ENCODE measurements at regions not wholly inside any gene's neighbourhood (a gene's known extent, or its start where the extent isn't known, plus 50 kb on each side); places are given as distances from the start of the nearest gene placed in this dataset.

GRCh38 chr3:4138786-4139431 is 164.3 kb upstream of the SETMAR start:
- Histone ChIP-seq H3K4me1 (ENCODE audit: low read depth) (peaks cover 7% of the 10 kb centered on the region), H3K4me3 (no peak overlapping the region), H3K9me3 (no peaks in the 10 kb centered on the region), H3K36me3 (ENCODE audit: low read depth) (no peaks in the 10 kb centered on the region)
- intact Hi-C loops (cut with DNase I, micrococcal nuclease), result no loop called here
- no peak for DNase-seq
- no peak for ATAC-seq
- no peak for TF ChIP-seq CTCF (IDR thresholded peaks at IDR 0.05)

- intact Hi-C loops (cut with DNase I, micrococcal nuclease), result no loop called here
- peak; percentile 74 for ATAC-seq
- DNase-seq, result peak in 1 of 3 donors; percentile 19
- no peak overlapping the region for H3K4me3 ChIP-seq
- H3K4me1 ChIP-seq (ENCODE audit: low read depth), result peaks cover 7% of the 10 kb centered on the region
- TF ChIP-seq CTCF (IDR thresholded peaks at IDR 0.05), result no peak
- H3K36me3 ChIP-seq (ENCODE audit: low read depth), result no peaks in the 10 kb centered on the region
- H3K9me3 ChIP-seq, result no peaks in the 10 kb centered on the region
Observed at GRCh38 chr3:4139462-4140140, 163.6 kb upstream of the SETMAR start.

- H3K9me3 ChIP-seq, result no peaks in the 10 kb centered on the region
- H3K4me3 ChIP-seq, result no peak overlapping the region
- no peak for TF ChIP-seq CTCF (IDR thresholded peaks at IDR 0.05)
- ATAC-seq (no peak), DNase-seq (no peak)
- no peaks in the 10 kb centered on the region for H3K36me3 ChIP-seq (ENCODE audit: low read depth)
- intact Hi-C loops (cut with DNase I, micrococcal nuclease), result no loop called here
- H3K4me1 ChIP-seq (ENCODE audit: low read depth), result peaks cover 7% of the 10 kb centered on the region
Observed at GRCh38 chr3:4140921-4141320, 162.2 kb upstream of the SETMAR start.

GRCh38 chr3:4147556-4148118 is 155.5 kb upstream of the SETMAR start:
- Histone ChIP-seq H3K4me1 (ENCODE audit: low read depth) (no peaks in the 10 kb centered on the region), H3K9me3 (no peaks in the 10 kb centered on the region), H3K4me3 (no peak overlapping the region), H3K36me3 (ENCODE audit: low read depth) (no peaks in the 10 kb centered on the region)
- ATAC-seq (no peak), DNase-seq (no peak)
- intact Hi-C loops (cut with DNase I, micrococcal nuclease), result no loop called here
- no peak for TF ChIP-seq CTCF (IDR thresholded peaks at IDR 0.05)

- no peak for TF ChIP-seq CTCF (IDR thresholded peaks at IDR 0.05)
- Histone ChIP-seq H3K36me3 (ENCODE audit: low read depth) (no peaks in the 10 kb centered on the region), H3K4me1 (ENCODE audit: low read depth) (no peaks in the 10 kb centered on the region), H3K4me3 (no peak overlapping the region), H3K9me3 (no peaks in the 10 kb centered on the region)
- no peak for DNase-seq
- no peak for ATAC-seq
- intact Hi-C loops (cut with DNase I, micrococcal nuclease), result no loop called here
Observed at GRCh38 chr3:4149296-4149695, 153.9 kb upstream of the SETMAR start.
